Mammary epithelial cell (primary cell): ENCODE measurements at regions not wholly inside any gene's neighbourhood (a gene's known extent, or its start where the extent isn't known, plus 50 kb on each side); places are given as distances from the start of the nearest gene placed in this dataset.

ENCODE experiments used
- CTCF ChIP-seq, 2 donors: IDR thresholded peaks in 1 of 2; conservative IDR thresholded peaks in 1 of 2; 2 replicates each; pipeline ENCODE4 v1.5.1; 2011 to 2012; ENCODE audit warnings: inconsistent platforms in 2 of 2, low read length in 2 of 2, mild to moderate bottlenecking in 2 of 2, control low read depth in 1 of 2, low read depth in 1 of 2; ENCODE audit not compliant: insufficient read depth in 1 of 2; ENCODE audit errors: extremely low read depth in 1 of 2
- EZH2 ChIP-seq: IDR thresholded peaks from 2 replicates; pipeline ENCODE4 v1.6.1; 2012; ENCODE audit warnings: low read length, inconsistent platforms, borderline replicate concordance

GRCh38 chr22:47393191-47393590 lies 630.7 kb downstream of the TBC1D22A start:
- TF ChIP-seq CTCF (conservative IDR thresholded peaks at IDR 0.05 in 1 of 2, IDR thresholded peaks at IDR 0.05 in 1 of 2; ENCODE audit: extremely low read depth in 1 of 2, insufficient read depth in 1 of 2, low read depth in 1 of 2, low read length in 2 of 2) (no peak), EZH2 (no peak)
